ENCODE measurements at regions not wholly inside any gene's neighbourhood (a gene's known extent, or its start where the extent isn't known, plus 50 kb on each side); places are given as distances from the start of the nearest gene placed in this dataset.

DNA sequence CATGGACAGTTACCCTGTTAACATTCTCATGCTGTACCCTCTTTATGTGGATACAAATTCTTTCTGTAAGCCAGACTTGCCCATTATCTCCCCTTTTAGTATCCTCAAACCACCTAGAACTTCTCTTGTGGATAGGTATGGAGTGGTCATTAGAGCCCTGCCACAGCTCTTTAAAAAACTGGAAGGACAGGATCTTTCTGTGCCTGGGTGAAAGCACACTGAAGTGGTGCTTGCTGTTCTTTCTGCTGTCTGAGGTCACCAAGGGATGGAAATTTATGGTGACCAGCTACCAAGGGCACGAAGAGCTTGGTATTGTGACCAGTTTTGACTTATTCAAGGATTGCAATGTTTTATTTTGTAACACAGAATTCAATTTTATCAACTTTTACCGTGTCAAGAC is 344.2 kb downstream of the CBLL2 start:
- H3K27ac Mint-ChIP-seq: no peak overlapping the region
- H3K4me3 Mint-ChIP-seq: no peak overlapping the region
- no peaks in the 10 kb centered on the region for H3K36me3 Mint-ChIP-seq (ENCODE audit: low read depth)
- TF ChIP-seq, protein P1, sequence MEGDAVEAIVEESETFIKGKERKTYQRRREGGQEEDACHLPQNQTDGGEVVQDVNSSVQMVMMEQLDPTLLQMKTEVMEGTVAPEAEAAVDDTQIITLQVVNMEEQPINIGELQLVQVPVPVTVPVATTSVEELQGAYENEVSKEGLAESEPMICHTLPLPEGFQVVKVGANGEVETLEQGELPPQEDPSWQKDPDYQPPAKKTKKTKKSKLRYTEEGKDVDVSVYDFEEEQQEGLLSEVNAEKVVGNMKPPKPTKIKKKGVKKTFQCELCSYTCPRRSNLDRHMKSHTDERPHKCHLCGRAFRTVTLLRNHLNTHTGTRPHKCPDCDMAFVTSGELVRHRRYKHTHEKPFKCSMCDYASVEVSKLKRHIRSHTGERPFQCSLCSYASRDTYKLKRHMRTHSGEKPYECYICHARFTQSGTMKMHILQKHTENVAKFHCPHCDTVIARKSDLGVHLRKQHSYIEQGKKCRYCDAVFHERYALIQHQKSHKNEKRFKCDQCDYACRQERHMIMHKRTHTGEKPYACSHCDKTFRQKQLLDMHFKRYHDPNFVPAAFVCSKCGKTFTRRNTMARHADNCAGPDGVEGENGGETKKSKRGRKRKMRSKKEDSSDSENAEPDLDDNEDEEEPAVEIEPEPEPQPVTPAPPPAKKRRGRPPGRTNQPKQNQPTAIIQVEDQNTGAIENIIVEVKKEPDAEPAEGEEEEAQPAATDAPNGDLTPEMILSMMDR (IDR thresholded peaks at IDR 0.05): no peak
- H3K9me3 Mint-ChIP-seq: no peaks in the 10 kb centered on the region
- H3K4me1 Mint-ChIP-seq (ENCODE audit: low read depth): no peaks in the 10 kb centered on the region
- DNase-seq: no peak
- H3K27me3 Mint-ChIP-seq (ENCODE audit: insufficient read depth): no peaks in the 10 kb centered on the region

DNA sequence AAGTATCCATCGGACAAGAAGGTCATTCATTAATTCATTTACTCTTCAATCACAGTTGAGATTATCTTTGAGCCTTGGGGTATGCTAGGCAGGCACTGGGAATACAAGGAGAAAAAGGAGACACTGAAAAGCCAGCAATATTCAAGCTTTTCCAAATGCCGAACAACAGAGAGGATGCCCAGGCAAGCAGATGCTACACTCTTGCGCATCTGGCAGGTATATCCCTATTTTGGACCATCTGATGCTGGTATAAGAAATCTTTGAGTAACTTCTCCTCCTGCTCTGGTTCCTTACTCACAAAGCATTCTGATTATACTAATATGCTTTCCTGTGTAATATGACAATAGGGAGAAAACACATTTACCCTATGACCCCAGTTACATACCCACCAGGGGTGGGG is 354.9 kb downstream of the CBLL2 start:
- no peak for DNase-seq
- TF ChIP-seq, protein P1 (IDR thresholded peaks at IDR 0.05): no peak
- Mint-ChIP-seq H3K9me3 (no peaks in the 10 kb centered on the region), H3K27me3 (ENCODE audit: insufficient read depth) (no peaks in the 10 kb centered on the region), H3K4me3 (no peak overlapping the region), H3K36me3 (ENCODE audit: low read depth) (no peaks in the 10 kb centered on the region), H3K4me1 (ENCODE audit: low read depth) (peaks cover 16% of the 10 kb centered on the region), H3K27ac (no peak overlapping the region)

DNA sequence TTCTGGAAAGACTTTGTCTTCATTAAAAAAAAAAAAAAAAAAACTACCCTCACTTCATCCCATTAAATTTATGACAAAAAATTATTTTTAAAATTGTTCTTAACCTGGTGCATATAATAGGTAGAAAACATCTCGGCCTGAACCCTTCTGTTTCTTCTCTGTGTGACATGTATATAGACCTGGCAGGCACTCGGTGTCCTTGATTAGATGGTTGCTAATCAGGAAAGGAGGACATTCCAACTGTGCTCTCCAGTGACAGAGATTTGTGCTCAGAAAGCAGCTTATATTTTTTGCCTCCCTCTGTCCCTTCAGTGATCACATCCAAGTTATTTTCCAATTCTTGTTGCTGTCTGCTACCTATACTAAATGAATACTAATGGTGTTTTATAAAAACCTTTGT is 355.6 kb downstream of the CBLL2 start:
- no peaks in the 10 kb centered on the region for H3K27me3 Mint-ChIP-seq (ENCODE audit: insufficient read depth)
- H3K27ac Mint-ChIP-seq: no peak overlapping the region
- TF ChIP-seq, protein P1 (IDR thresholded peaks at IDR 0.05): no peak
- no peak for DNase-seq
- H3K4me3 Mint-ChIP-seq: no peak overlapping the region
- H3K9me3 Mint-ChIP-seq: no peaks in the 10 kb centered on the region
- H3K36me3 Mint-ChIP-seq (ENCODE audit: low read depth): no peaks in the 10 kb centered on the region
- peaks cover 16% of the 10 kb centered on the region for H3K4me1 Mint-ChIP-seq (ENCODE audit: low read depth)

DNA sequence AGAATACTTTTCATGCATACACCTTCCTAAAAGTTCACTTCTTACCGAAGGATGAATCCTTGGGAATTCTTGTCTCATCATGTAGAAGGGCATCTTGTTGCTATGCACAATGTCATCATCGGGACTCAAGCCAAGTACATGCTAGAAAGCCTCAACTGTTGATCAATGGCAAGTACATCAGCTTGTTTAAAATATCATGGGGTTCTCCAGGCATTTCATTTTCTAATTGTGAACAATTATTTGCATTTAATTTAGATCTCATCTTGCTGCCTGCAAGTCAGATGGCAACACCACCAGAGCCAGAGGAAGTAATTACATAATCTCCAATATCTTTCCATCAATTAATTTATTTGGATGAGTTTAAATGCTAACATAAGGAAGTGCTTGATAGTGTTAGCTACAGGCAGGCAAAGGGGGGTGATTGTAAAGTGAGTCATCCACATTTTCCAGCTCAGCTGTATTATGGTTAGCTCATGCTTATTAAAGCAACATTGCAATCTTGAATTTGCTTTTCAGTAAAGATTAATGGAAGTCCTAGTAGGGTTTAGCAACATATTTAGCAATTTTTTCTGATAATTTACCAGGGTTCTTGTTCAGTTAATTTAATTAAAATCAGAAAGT is 356.5 kb downstream of the CBLL2 start:
- TF ChIP-seq, protein P1 (IDR thresholded peaks at IDR 0.05): no peak
- Mint-ChIP-seq H3K36me3 (ENCODE audit: low read depth) (no peaks in the 10 kb centered on the region), H3K9me3 (no peaks in the 10 kb centered on the region), H3K4me1 (ENCODE audit: low read depth) (peaks cover 23% of the 10 kb centered on the region), H3K4me3 (no peak overlapping the region), H3K27ac (peak overlapping the region; percentile 59), H3K27me3 (ENCODE audit: insufficient read depth) (no peaks in the 10 kb centered on the region)
- peak; percentile 51 for DNase-seq

DNA sequence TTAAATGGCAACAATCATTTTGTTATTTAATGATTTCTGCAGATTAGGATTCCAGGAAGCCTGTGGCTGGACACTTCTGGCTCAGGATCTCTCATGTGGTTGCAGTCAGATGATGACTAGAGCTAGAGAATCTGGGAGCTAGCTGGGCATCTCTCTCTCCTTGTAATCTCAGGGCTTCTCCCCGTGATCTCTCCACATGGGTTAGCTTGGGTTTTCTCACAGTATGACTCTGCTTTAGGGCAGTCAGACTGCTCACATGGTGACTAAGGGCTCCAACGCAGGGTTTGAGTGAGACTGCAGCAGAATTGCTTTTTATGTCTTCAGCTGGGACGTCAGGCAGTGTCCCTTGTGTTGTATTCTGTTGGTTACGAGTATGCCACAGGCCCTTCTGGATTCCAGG is 361.4 kb downstream of the CBLL2 start:
- peak overlapping the region; percentile 93 for H3K27ac Mint-ChIP-seq

More for the DNA sequence above, 361.4 kb downstream of the CBLL2 start:
- peak overlapping the region; percentile 56 for H3K4me3 Mint-ChIP-seq
- peaks cover 40% of the 10 kb centered on the region for H3K4me1 Mint-ChIP-seq (ENCODE audit: low read depth)
- TF ChIP-seq, protein P1 (IDR thresholded peaks at IDR 0.05): no peak
- no peaks in the 10 kb centered on the region for H3K36me3 Mint-ChIP-seq (ENCODE audit: low read depth)
- peak; percentile 79 for DNase-seq
- H3K9me3 Mint-ChIP-seq: no peaks in the 10 kb centered on the region
- no peaks in the 10 kb centered on the region for H3K27me3 Mint-ChIP-seq (ENCODE audit: insufficient read depth)
